ENCODE measurements at regions not wholly inside any gene's neighbourhood (a gene's known extent, or its start where the extent isn't known, plus 50 kb on each side); places are given as distances from the start of the nearest gene placed in this dataset.
"Not testable (repeated sequence)": the region's sequence is repeated elsewhere in the genome, so short reads cannot be mapped to it uniquely, and the experiment has no call there.

- no peak for DNase-seq
Measured at GRCh38 chr1:182259229-182259872, 132.2 kb downstream of the GLUL start.

DNA sequence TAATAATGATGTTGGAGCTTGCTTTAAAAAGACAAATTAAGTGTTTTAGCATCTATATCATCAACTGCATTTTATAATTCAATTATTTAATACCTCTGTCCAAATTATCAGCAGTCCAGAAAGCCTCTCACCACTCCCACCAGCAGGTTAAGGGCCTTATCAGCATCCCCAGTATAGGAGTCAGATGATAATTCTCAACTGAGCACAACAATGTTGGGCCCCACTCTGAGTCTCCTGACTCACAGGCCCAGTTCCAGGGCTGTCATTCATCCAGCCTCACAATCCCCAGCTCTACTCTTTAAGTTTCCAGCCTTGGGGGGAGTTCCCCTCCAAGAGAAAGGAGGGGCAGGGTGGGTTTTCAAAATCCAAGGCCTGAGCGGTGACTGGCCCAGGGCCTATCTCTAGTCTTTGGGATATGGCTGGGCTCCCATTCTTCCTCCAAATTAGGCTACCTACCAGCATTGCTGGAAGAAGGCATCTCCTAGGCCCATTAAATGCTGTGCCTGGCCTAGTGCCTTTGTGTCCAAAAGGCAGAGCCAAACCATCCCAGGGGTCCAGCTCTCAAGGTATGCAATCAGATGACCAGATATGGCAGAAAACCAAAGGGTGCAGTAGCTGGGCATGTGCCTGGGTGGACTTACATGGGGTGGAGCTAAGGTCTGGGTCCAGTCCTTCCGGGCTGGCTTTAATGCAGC, 134.1 kb downstream of the GLUL start:
- DNase-seq, result peak; percentile 40

- DNase-seq, result no peak
Measured at GRCh38 chr1:182256931-182257330, 134.7 kb downstream of the GLUL start.

DNA sequence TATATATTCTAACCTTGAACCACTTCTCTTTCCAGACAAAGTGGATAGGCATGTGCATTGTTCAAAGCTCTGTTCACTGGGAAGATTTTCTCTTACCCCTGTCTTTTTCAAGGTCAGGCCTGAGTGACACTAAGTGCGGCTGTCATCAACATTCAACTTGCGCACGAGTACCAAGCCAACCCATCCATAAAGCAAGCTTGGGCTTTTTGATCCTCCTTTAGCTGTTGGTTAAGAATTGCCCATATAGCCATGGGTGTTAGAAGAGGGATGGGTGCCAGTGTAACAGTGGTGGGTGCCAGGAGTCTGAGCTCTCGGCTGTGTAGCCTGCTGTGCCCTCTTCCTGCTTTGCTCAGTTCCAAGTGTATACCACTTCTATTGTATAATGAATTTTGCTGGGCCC, 136.1 kb downstream of the GLUL start:
- DNase-seq, result no peak

DNA sequence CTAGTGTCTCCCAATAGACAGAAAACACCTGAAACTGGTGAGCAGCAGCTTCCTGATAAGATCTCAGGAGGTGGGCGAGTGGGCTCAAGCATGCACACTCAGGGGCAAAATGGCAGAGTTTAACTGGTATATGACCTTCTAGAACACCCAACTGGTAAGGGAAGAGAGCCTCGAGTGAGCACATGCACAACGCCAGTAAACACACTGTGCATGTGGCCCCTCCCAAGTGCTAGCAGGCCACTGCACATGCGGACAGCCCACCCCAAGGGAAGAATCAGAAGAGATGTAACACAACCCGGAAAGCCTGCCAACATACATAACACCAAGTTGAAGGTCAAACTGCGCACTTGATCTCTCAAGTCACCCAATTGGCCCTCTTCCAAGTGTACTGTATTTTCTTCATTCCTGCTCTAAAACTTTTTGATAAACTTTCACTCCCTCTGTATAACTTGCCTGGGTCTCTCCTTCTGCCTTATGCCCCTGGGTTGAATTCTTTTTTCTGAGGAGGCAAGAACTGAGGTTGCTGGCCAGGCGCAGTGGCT, 138.2 kb downstream of the GLUL start:
- DNase-seq, result no peak

- no peak for DNase-seq
Measured at GRCh38 chr1:182251561-182251960, 140.0 kb downstream of the GLUL start.

GRCh38 chr1:182249201-182249676, 142.4 kb downstream of the GLUL start:
- no peak for DNase-seq

DNA sequence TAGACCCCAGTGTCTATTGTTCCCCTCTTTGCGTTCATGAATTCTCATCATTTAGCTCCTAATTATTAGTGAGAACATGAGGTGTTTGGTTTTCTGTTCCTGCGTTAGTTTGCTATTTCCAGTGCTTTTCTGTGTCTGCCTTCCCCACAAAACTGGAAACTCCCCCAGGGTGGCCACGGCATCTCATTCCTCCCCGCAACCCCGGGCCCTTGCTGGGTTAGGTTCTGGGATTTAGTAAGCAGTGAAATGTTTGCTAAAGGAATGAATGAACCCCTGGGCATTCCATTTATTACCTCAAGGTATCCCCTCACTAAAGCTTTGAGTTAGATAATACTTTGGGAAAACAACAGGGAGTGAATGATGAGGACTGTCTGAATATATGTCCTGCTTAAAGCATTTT, 142.9 kb downstream of the GLUL start:
- no peak for DNase-seq

GRCh38 chr1:182247813-182248212, 143.8 kb downstream of the GLUL start:
- DNase-seq, result not testable (repeated sequence)

GRCh38 chr1:182246783-182247182, 144.8 kb downstream of the GLUL start:
- DNase-seq, result no peak

DNA sequence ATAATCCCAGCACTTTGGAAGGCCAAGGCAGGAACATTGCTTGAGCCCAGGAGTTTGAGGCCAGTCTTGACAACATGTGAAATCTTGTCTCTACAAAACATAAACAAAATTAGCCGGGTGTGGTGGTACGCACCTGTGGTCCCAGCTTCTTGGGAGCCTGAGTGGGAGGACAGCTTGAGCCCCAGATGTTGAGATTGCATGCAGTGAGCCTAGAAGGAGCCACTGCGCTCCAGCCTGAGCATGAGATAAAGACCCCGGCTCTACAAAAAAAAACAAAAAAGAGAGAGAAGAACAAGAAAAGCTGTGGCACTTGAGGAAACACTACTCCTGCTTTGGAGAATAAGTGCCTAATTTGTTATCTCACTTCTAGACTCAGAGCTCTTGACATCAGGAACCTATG, 146.6 kb downstream of the GLUL start:
- no peak for DNase-seq

GRCh38 chr1:182244451-182244850, 147.1 kb downstream of the GLUL start:
- DNase-seq, result no peak

- no peak for DNase-seq
Measured at GRCh38 chr1:182242641-182243040, 148.9 kb downstream of the GLUL start.

GRCh38 chr1:182240085-182240484, 151.5 kb downstream of the GLUL start:
- DNase-seq, result no peak

GRCh38 chr1:182238421-182238820, 153.2 kb downstream of the GLUL start:
- no peak for DNase-seq

- no peak for DNase-seq
Measured at GRCh38 chr1:182237329-182237728, 154.3 kb downstream of the GLUL start.

- no peak for DNase-seq
Measured at GRCh38 chr1:182236651-182237077, 154.9 kb downstream of the GLUL start.

DNA sequence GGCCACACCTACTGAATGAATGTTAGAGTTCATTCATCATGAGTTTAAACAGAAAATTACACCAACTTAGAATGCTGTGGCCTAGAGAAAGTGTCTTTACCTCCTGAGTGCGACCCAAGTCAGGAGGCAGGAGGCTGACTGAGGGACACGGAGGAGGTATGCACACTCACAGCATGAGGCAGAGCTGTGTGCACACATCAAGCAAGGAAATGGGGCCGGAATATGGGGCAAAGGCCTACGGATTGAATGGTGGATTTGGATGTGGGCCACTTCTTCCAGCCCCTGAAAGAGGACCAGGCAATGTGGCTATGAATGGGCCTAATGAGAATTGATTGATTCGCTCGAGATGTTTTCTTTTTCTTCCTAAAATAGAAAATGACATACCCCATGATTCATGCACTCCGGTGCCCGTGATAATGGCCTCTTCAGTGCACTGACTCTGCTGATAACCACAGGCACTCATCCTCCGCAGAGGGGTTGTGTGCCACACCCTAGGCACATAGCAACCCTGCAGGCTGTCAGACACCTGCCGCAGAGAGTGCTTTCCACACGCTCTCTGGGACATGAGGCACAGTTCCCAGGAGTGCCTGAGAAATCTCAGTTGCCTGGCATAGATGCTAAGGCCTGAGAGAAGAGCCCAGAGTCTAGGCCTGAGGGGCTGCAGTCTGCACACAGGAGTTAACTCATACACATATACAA, 155.5 kb downstream of the GLUL start:
- no peak for DNase-seq

DNA sequence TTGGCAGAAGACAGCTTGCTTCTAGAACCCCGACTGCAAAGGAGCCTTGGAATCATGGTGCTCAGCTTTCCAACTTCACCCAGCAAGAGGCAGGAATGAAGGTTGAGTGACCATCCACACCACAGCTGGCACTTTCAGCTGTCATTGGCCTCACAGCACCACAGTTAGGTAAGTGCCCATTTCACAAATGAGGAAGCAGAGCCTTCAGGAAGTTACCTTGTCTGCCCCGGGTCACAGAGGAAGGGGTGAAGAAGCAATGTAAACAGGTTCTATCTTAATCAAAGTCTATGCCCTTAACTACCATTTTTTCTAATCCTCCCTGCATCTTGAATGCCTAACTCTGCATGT, 156.0 kb downstream of the GLUL start:
- no peak for DNase-seq

DNA sequence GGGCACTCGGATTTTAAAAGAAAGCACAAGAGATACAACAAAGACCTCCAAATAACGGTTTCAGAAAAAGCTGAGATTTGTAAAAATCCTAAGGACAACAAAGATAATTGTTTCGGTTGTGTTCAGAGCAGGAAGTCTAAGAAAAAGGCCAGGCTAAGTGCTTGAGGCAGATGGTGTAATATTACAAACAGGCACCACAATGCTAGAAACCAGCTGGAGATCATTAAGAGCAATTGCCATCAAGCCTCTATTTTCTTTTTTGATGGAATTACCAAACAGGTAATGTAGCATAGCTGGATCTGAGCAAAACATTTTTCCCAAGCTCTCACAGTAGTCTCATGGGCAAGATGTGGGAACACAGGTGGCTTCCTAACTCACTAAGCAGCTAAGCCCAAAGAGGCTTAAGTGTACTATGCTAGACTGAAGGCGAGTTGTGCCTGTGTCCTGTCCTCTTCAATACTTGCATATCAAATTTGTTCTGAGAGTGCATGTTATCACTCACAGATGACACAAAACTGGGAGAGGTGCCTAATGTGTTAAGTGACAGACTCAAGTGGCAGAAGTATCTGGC, 161.6 kb downstream of the GLUL start:
- DNase-seq, result no peak

- DNase-seq, result no peak
Measured at GRCh38 chr1:182229451-182229850, 162.1 kb downstream of the GLUL start.

DNA sequence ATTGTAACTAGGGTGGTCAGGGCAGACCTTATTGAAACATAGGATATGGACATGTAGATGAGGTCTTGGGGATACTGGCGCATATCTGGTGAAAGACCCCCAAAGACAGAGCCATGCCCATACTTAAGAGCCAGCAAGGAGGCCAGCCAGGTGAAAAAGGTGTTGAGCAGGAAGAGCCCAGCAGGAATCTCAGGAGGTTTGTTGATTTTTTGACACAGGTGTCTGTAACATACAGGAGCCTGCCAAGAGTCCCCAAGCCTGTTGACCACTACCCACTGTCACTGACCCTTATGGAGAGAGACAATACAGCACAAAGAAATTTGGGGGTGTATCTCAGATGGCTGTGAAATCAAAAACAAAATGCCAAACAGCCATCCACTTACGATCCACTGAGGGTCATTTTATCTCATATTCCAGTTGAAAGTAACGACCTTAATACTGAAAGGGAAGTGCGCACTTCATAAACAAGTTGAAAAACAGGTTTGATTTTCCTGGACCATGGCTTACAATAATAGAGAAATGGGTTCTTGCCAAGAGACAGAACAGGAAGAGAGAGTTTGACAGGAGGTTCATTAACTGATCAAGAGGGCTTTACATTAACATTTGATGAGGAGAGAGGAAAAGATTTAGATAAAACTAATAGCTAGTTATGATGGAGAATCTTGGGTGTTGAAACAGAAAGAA, 163.6 kb downstream of the GLUL start:
- DNase-seq, result no peak

- no peak for DNase-seq
Measured at GRCh38 chr1:182226618-182227017, 165.0 kb downstream of the GLUL start.

All from NCI-H226 (cell line).